Body of pancreas (tissue), 4 donors: ENCODE measurements at regions not wholly inside any gene's neighbourhood (a gene's known extent, or its start where the extent isn't known, plus 50 kb on each side); places are given as distances from the start of the nearest gene placed in this dataset.
"Not testable (repeated sequence)": the region's sequence is repeated elsewhere in the genome, so short reads cannot be mapped to it uniquely, and the experiment has no call there.

Source experiments
- POLR2A ChIP-seq, 3 donors: fragments of 450-650 bp; IDR thresholded peaks; one replicate each; pipeline ENCODE4 v1.6.1; 2016; ENCODE audit warnings: antibody characterized with exemption in 3 of 3, mild to moderate bottlenecking in 2 of 3
- TF ChIP-seq, protein P1 (sequence below), 7 experiments: fragments of 450-650 bp in 4 of 7; fragments of 200-600 bp in 3 of 7; sonication (generic) in 3 of 7; IDR thresholded peaks; one replicate each; pipeline ENCODE4 v1.5.1; 2016 to 2019; ENCODE audit warnings: antibody characterized with exemption in 7 of 7

DNA sequence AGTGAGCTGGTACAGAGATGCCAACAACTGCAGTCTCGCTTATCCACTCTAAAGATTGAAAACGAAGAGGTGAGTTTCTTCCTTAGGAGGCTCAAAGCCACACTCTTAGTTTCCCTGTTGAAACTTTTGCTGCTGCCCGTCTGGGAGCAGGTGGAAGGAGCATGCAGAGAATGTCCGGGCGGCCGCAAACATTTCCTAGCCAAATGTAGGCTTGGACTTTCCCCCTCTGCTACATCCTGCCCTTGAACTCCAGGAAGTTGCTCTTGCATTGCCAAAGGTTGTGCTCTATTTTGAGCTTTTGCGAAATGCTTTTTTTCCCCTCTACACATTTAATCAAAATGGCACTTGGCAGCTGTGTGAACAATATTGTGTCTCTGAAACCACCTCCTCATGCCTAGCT is 65.0 kb upstream of the IKBKE start:
- TF ChIP-seq, protein P1, sequence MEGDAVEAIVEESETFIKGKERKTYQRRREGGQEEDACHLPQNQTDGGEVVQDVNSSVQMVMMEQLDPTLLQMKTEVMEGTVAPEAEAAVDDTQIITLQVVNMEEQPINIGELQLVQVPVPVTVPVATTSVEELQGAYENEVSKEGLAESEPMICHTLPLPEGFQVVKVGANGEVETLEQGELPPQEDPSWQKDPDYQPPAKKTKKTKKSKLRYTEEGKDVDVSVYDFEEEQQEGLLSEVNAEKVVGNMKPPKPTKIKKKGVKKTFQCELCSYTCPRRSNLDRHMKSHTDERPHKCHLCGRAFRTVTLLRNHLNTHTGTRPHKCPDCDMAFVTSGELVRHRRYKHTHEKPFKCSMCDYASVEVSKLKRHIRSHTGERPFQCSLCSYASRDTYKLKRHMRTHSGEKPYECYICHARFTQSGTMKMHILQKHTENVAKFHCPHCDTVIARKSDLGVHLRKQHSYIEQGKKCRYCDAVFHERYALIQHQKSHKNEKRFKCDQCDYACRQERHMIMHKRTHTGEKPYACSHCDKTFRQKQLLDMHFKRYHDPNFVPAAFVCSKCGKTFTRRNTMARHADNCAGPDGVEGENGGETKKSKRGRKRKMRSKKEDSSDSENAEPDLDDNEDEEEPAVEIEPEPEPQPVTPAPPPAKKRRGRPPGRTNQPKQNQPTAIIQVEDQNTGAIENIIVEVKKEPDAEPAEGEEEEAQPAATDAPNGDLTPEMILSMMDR (IDR thresholded peaks at IDR 0.05) = not testable (repeated sequence)
- TF ChIP-seq POLR2A (IDR thresholded peaks at IDR 0.05) = not testable (repeated sequence)
